HCT116 (cell line): ENCODE measurements at regions not wholly inside any gene's neighbourhood (a gene's known extent, or its start where the extent isn't known, plus 50 kb on each side); places are given as distances from the start of the nearest gene placed in this dataset.

ENCODE experiments used
- ATAC-seq: fragments of 200-7000 bp; cut with Tn5 transposase; 2 replicates; pipeline ENCODE4 v1.9.1; 2020; ENCODE audit warnings: mild to moderate bottlenecking, moderate library complexity
- BruUV-seq: library from RNA; stranded (reverse); fragments of 400-500 nt; replicated peaks from 2 replicates; lab custom pipeline; 2021; lab: Mats Ljungman, UMichigan
- CTCF ChIA-PET: fragments of 300-600 bp; sonication (Branson Sonifier 250); formaldehyde crosslinking; loops from one replicate; lab custom pipeline; 2021; ENCODE audit warnings: antibody characterized with exemption; lab: Charles Lee
- POLR2A ChIA-PET: fragments of 300-600, 350-600 bp; sonication (Branson Sonifier 250); formaldehyde crosslinking; loops from one replicate; lab custom pipeline; 2021; ENCODE audit warnings: antibody characterized with exemption; lab: Charles Lee
- RAD21 ChIA-PET, 2 experiments: fragments of 300-600 bp; sonication (Branson Sonifier 250); formaldehyde crosslinking; loops; one replicate each; lab custom pipeline; 2023; ENCODE audit warnings: low total read pairs in 2 of 2; ENCODE audit not compliant: uncharacterized antibody in 2 of 2, unreplicated experiment in 2 of 2, low non-redundant PET in 1 of 2; lab: Charles Lee
- DNase-seq: peaks from one replicate; pipeline ENCODE4 v3.0.0-alpha.2; 2010; ENCODE audit warnings: low read depth, low spot score
- H2AFZ ChIP-seq: fragments of 200-600 bp; shearing (Covaris generic), sonication (generic); 2 replicates; pipeline ENCODE4 v1.6.1; 2017; ENCODE audit warnings: low read depth, mixed run types, mixed read lengths, antibody characterized with exemption, low read length; ENCODE audit not compliant: poor library complexity, severe bottlenecking
- H3K27ac ChIP-seq: 2 replicates; pipeline ENCODE4 v1.5.1; 2012; ENCODE audit warnings: low read depth, low read length
- H3K27me3 ChIP-seq: fragments of 200-600 bp; sonication (generic); 2 replicates; pipeline ENCODE4 v1.6.1; 2016; ENCODE audit warnings: mixed run types, low read length, mixed read lengths; ENCODE audit not compliant: insufficient read depth
- H3K36me3 ChIP-seq, 2 experiments: fragments of 200-500 bp in 1 of 2; fragments of 200-600 bp in 1 of 2; sonication (Bioruptor generic) in 1 of 2; sonication (generic) in 1 of 2; 2 replicates each; pipeline versions ENCODE4 v1.5.1 to v1.6.1; 2014 to 2016; ENCODE audit warnings: low read length in 2 of 2, inconsistent platforms in 1 of 2, mixed read lengths in 1 of 2, mixed run types in 1 of 2; ENCODE audit not compliant: insufficient read depth in 2 of 2, control insufficient read depth in 1 of 2
- H3K4me1 ChIP-seq, 2 experiments: fragments of 200-600 bp in 1 of 2; sonication (generic) in 1 of 2; 2 replicates each; pipeline versions ENCODE4 v1.5.1 to v1.6.1; 2012 to 2017; ENCODE audit warnings: low read length in 2 of 2, inconsistent platforms in 1 of 2, mild to moderate bottlenecking in 1 of 2, mixed read lengths in 1 of 2, mixed run types in 1 of 2, moderate library complexity in 1 of 2; ENCODE audit not compliant: insufficient read depth in 2 of 2, control insufficient read depth in 1 of 2
- H3K4me2 ChIP-seq: fragments of 200-600 bp; sonication (generic); 2 replicates; pipeline ENCODE4 v1.6.1; 2017; ENCODE audit warnings: mixed run types, low read length, mixed read lengths
- H3K4me3 ChIP-seq, 2 experiments: fragments of 200-600 bp in 1 of 2; sonication (generic) in 1 of 2; replicated peaks in 1 of 2; 2 replicates each; pipeline ENCODE4 v1.5.1; 2011 to 2016; ENCODE audit warnings: low read length in 2 of 2, control low read depth in 1 of 2, low read depth in 1 of 2, mild to moderate bottlenecking in 1 of 2, mixed read lengths in 1 of 2, mixed run types in 1 of 2
- H3K79me2 ChIP-seq: fragments of 200-600 bp; sonication (generic); 2 replicates; pipeline ENCODE4 v1.6.1; 2017; ENCODE audit warnings: mild to moderate bottlenecking, mixed run types, low read length, moderate library complexity, mixed read lengths; ENCODE audit not compliant: insufficient read depth
- H3K9ac ChIP-seq: fragments of 200-600 bp; sonication (generic); 2 replicates; pipeline ENCODE4 v1.6.1; 2016; ENCODE audit warnings: low read length, mixed read lengths
- H3K9me2 ChIP-seq: fragments of 200-600 bp; sonication (generic), shearing (Covaris generic); 2 replicates; pipeline ENCODE4 v1.6.1; 2017; ENCODE audit warnings: mixed run types, mild to moderate bottlenecking, moderate library complexity; ENCODE audit not compliant: insufficient read depth
- H3K9me3 ChIP-seq, 2 experiments: fragments of 200-500 bp in 1 of 2; fragments of 200-600 bp in 1 of 2; sonication (Bioruptor generic) in 1 of 2; sonication (generic) in 1 of 2; 2 replicates each; pipeline ENCODE4 v1.6.1; 2014 to 2017; ENCODE audit warnings: low read length in 2 of 2, mixed read lengths in 2 of 2, inconsistent platforms in 1 of 2, low read depth in 1 of 2, mild to moderate bottlenecking in 1 of 2, mixed run types in 1 of 2, moderate library complexity in 1 of 2; ENCODE audit not compliant: control insufficient read depth in 1 of 2, insufficient read depth in 1 of 2
- H4K20me1 ChIP-seq: fragments of 200-600 bp; sonication (generic), shearing (Covaris generic); 2 replicates; pipeline ENCODE4 v1.6.1; 2017; ENCODE audit warnings: mixed run types, mild to moderate bottlenecking, moderate library complexity; ENCODE audit not compliant: insufficient read depth
- ATF3 ChIP-seq: IDR thresholded peaks from 2 replicates; pipeline ENCODE4 v1.6.1; 2012
- CBX3 ChIP-seq: IDR thresholded peaks from 2 replicates; pipeline ENCODE4 v1.6.1; 2012; ENCODE audit warnings: low read depth
- CTCF ChIP-seq, 3 experiments: fragments of 200-600 bp in 1 of 3; sonication (generic) in 1 of 3; IDR thresholded peaks in 2 of 3; conservative IDR thresholded peaks in 1 of 3; 2 replicates each; pipeline ENCODE4 v1.5.1; 2012 to 2017; ENCODE audit warnings: low read depth in 2 of 3, low read length in 2 of 3, antibody characterized with exemption in 1 of 3, borderline replicate concordance in 1 of 3, control low read depth in 1 of 3, mild to moderate bottlenecking in 1 of 3, mixed read lengths in 1 of 3, mixed run types in 1 of 3, moderate library complexity in 1 of 3; ENCODE audit not compliant: insufficient read depth in 1 of 3
- EGR1 ChIP-seq: IDR thresholded peaks from 2 replicates; pipeline ENCODE4 v1.6.1; 2012; ENCODE audit warnings: low read depth
- FOSL1 ChIP-seq: IDR thresholded peaks from 2 replicates; pipeline ENCODE4 v1.6.1; 2012; ENCODE audit warnings: low read depth
- MAX ChIP-seq: IDR thresholded peaks from 2 replicates; pipeline ENCODE4 v1.6.1; 2012
- POLR2A ChIP-seq: IDR thresholded peaks from 2 replicates; pipeline ENCODE4 v1.7.0; 2011; ENCODE audit warnings: borderline replicate concordance; ENCODE audit not compliant: insufficient read depth, insufficient read length; ENCODE audit errors: extremely low read depth
- POLR2AphosphoS5 ChIP-seq: IDR thresholded peaks from 2 replicates; pipeline ENCODE4 v1.6.1; 2011; ENCODE audit warnings: mild to moderate bottlenecking, low read depth, low read length, moderate library complexity
- SIN3A ChIP-seq: IDR thresholded peaks from 2 replicates; pipeline ENCODE4 v1.6.1; 2012; ENCODE audit warnings: low read depth
- TCF7L2 ChIP-seq: IDR thresholded peaks from 2 replicates; pipeline ENCODE4 v1.7.0; 2011; ENCODE audit warnings: borderline replicate concordance, inconsistent platforms; ENCODE audit not compliant: insufficient read depth, insufficient read length; ENCODE audit errors: extremely low read depth
- ZNF274 ChIP-seq: fragments of 200-500 bp; sonication (Bioruptor generic); IDR thresholded peaks from 2 replicates; pipeline ENCODE4 v1.6.1; 2014; ENCODE audit warnings: mild to moderate bottlenecking, low read depth, low read length, inconsistent platforms
- intact Hi-C: fragments of 100-400 bp; cut with micrococcal nuclease; formaldehyde crosslinking; loops from 2 replicates; pipeline ENCODE4 v1.10.0; 2022

GRCh38 chr12:127898616-127899015 lies 368.4 kb upstream of the TMEM132C start (continued):
- TF ChIP-seq EGR1 = no peak
- TF ChIP-seq, all 23 proteins: peak for 0

- no peak overlapping the region for H3K4me3 ChIP-seq
- H3K4me2 ChIP-seq = no peak overlapping the region
- H2AFZ ChIP-seq = no peak overlapping the region
- H3K27ac ChIP-seq = no peak overlapping the region
- no peaks in the 10 kb centered on the region for H3K36me3 ChIP-seq
- no peaks in the 10 kb centered on the region for H3K9me2 ChIP-seq
- no peak for ATAC-seq
- H3K27me3 ChIP-seq = no peaks in the 10 kb centered on the region
- no peak for DNase-seq
- ChIA-PET CTCF (no interaction called here), RAD21 (no interaction called here), POLR2A (no interaction called here)
- H3K9me3 ChIP-seq = peaks cover 0 to 25% of the 10 kb centered on the region in 2 experiments; a peak in 2 of 4 replicates
- intact Hi-C loops = no loop called here
- TF ChIP-seq POLR2A (no peak), MAX (no peak), SIN3A (no peak), TCF7L2 (no peak), ZNF274 (no peak), CBX3 (no peak), EGR1 (no peak), ATF3 (no peak), CTCF (IDR thresholded peaks at IDR 0.05 in 2 of 3, conservative IDR thresholded peaks at IDR 0.05 in 1 of 3; ENCODE audit: borderline replicate concordance in 1 of 3, insufficient read depth in 1 of 3, low read depth in 2 of 3, low read length in 2 of 3) (no peak), POLR2AphosphoS5 (no peak), FOSL1 (no peak)
- no peaks in the 10 kb centered on the region for H4K20me1 ChIP-seq
- BruUV-seq = no TSS peak
- no peaks in the 10 kb centered on the region for H3K4me1 ChIP-seq
- H3K79me2 ChIP-seq = no peaks in the 10 kb centered on the region
- H3K9ac ChIP-seq = no peak overlapping the region
These were observed 367.0 kb upstream of the TMEM132C start for GRCh38 chr12:127899971-127900370.
